K562 (cell line): ENCODE measurements at regions not wholly inside any gene's neighbourhood (a gene's known extent, or its start where the extent isn't known, plus 50 kb on each side); places are given as distances from the start of the nearest gene placed in this dataset.

Source experiments
- ATAC-seq: fragments of 200-7000 bp; cut with Tn5 transposase; 3 replicates; pipeline ENCODE4 v1.9.1; 2020; ENCODE audit warnings: moderate library complexity
- BruUV-seq: library from RNA; stranded (reverse); fragments of 400-500 nt; replicated peaks from 2 replicates; lab custom pipeline; 2021; lab: Mats Ljungman, UMichigan
- CTCF ChIA-PET: fragments of 300-600 bp; formaldehyde crosslinking; extraction: SDS; loops from one replicate; lab custom pipeline; 2021; ENCODE audit warnings: low intra/inter-chr PET ratio; lab: Yijun Ruan, JAX
- POLR2A ChIA-PET: fragments of 300-600, 350-650 bp; sonication (Branson Sonifier 250); formaldehyde crosslinking; extraction: SDS; loops from one replicate; lab custom pipeline; 2021; ENCODE audit warnings: antibody characterized with exemption, inconsistent platforms; lab: Yijun Ruan, JAX
- DNase-seq, 4 experiments: peaks; one replicate each; pipeline versions ENCODE4 v3.0.0 to v3.0.0-alpha.2; 2011 to 2018; ENCODE audit warnings: low spot score in 3 of 4, mixed read lengths in 3 of 4; ENCODE audit errors: extremely low read depth in 1 of 4
- FAIRE-seq: peaks from 2 replicates; lab custom pipeline; 2011; peaks lifted over from hg19 to GRCh38; lab: Jason Lieb, UNC
- H2AFZ ChIP-seq: 2 replicates; pipeline ENCODE4 v1.6.0; 2011; ENCODE audit warnings: low read depth, low read length, control low read depth, inconsistent platforms
- H3K27ac ChIP-seq: fragments of 200-600 bp; 3 replicates; pipeline ENCODE4 v1.8.0; 2011; ENCODE audit warnings: low read depth, mild to moderate bottlenecking, control low read depth, inconsistent platforms, low read length, moderate library complexity, mixed read lengths; ENCODE audit errors: extremely low read depth
- H3K27me3 ChIP-seq, 2 experiments: fragments of 300-600 bp in 1 of 2; 2 replicates in 1 of 2; 3 replicates in 1 of 2; pipeline versions ENCODE4 v1.6.0 to v1.8.0; 2011; ENCODE audit warnings: inconsistent platforms in 2 of 2, low read length in 2 of 2, mild to moderate bottlenecking in 1 of 2, mixed read lengths in 1 of 2, moderate library complexity in 1 of 2; ENCODE audit not compliant: control insufficient read depth in 2 of 2, insufficient read depth in 2 of 2
- H3K36me3 ChIP-seq: fragments of 300-600 bp; 3 replicates; pipeline ENCODE4 v1.8.0; 2011; ENCODE audit warnings: mild to moderate bottlenecking, low read length, inconsistent platforms; ENCODE audit not compliant: control insufficient read depth, insufficient read depth
- H3K4me1 ChIP-seq, 2 experiments: fragments of 200-600 bp in 1 of 2; replicated peaks in 1 of 2; 2 replicates in 1 of 2; 3 replicates in 1 of 2; pipeline versions ENCODE4 v1.5.1 to v1.8.0; 2011; ENCODE audit warnings: inconsistent platforms in 2 of 2, low read length in 2 of 2, mild to moderate bottlenecking in 1 of 2, mixed read lengths in 1 of 2, moderate library complexity in 1 of 2; ENCODE audit not compliant: control insufficient read depth in 2 of 2, insufficient read depth in 2 of 2
- H3K4me2 ChIP-seq: 2 replicates; pipeline ENCODE4 v1.6.1; 2011; ENCODE audit warnings: low read length, control low read depth, inconsistent platforms, mixed read lengths; ENCODE audit not compliant: insufficient read depth
- H3K4me3 ChIP-seq: fragments of 200-600 bp; sonication (generic), shearing (Covaris generic); 2 replicates; pipeline ENCODE4 v1.5.1; 2016; ENCODE audit warnings: control low read depth, inconsistent platforms
- H3K79me2 ChIP-seq: fragments of 200-600 bp; 3 replicates; pipeline ENCODE4 v1.8.0; 2011; ENCODE audit warnings: low read length, inconsistent platforms; ENCODE audit not compliant: control insufficient read depth, insufficient read depth
- H3K9ac ChIP-seq, 2 experiments: 2 replicates each; pipeline versions ENCODE4 v1.6.0 to v1.6.1; 2011; ENCODE audit warnings: low read depth in 2 of 2, low read length in 2 of 2, control low read depth in 1 of 2, inconsistent platforms in 1 of 2, mild to moderate bottlenecking in 1 of 2, mixed read lengths in 1 of 2; ENCODE audit not compliant: insufficient read depth in 1 of 2
- H3K9me1 ChIP-seq: one replicate; pipeline ENCODE4 v1.6.0; 2011; ENCODE audit warnings: inconsistent platforms, mild to moderate bottlenecking, low read length, moderate library complexity; ENCODE audit not compliant: control insufficient read depth, insufficient read depth
- H3K9me3 ChIP-seq: replicated peaks from 2 replicates; pipeline ENCODE4 v1.5.1; 2011; ENCODE audit warnings: low read depth, low read length, inconsistent platforms; ENCODE audit not compliant: control insufficient read depth, insufficient read depth
- H4K20me1 ChIP-seq: replicated peaks from 2 replicates; pipeline ENCODE4 v1.6.1; 2011; ENCODE audit warnings: low read length, inconsistent platforms, mixed read lengths; ENCODE audit not compliant: control insufficient read depth, insufficient read depth
- CHD4 ChIP-seq: fragments of 200-600 bp; sonication (generic); IDR thresholded peaks from 3 replicates; pipeline ENCODE4 v1.6.1; 2012; ENCODE audit warnings: low read depth, mild to moderate bottlenecking, mixed read lengths, low read length, inconsistent platforms; ENCODE audit not compliant: insufficient read depth, insufficient replicate concordance, poor library complexity, severe bottlenecking
- DMBX1 ChIP-seq: fragments of 250-450 bp; sonication (Bioruptor Pico); IDR thresholded peaks from 2 replicates; pipeline ENCODE4 v1.8.0; 2022; ENCODE audit warnings: inconsistent platforms, mild to moderate bottlenecking, moderate library complexity, borderline replicate concordance
- RBFOX2 ChIP-seq: fragments of 200-400 bp; formaldehyde crosslinking; IDR thresholded peaks from 2 replicates; pipeline ENCODE4 v1.6.1; 2017; ENCODE audit warnings: low read depth, mild to moderate bottlenecking, low read length, moderate library complexity
- ZNF561 ChIP-seq: fragments of 450-650 bp; formaldehyde crosslinking; conservative IDR thresholded peaks from 2 replicates; pipeline ENCODE4 v1.4.0; 2020; ENCODE audit warnings: mild to moderate bottlenecking, moderate library complexity
- ZNF696 ChIP-seq: fragments of 250-450 bp; sonication (Bioruptor Pico); conservative IDR thresholded peaks from 2 replicates; pipeline ENCODE4 v1.4.0; 2020; ENCODE audit warnings: mild to moderate bottlenecking, moderate library complexity
- WGBS: fragments of 100-300 bp; shearing (Covaris generic); methylation state at CpG from one replicate; pipeline ENCODE4 v1.1.6; 2016; ENCODE audit warnings: low coverage, mixed read lengths; ENCODE audit not compliant: insufficient coverage; ENCODE audit errors: missing lambda C conversion rate; 5-methylcytosine and 5-hydroxymethylcytosine counted together
- in situ Hi-C: fragments of 300-500 bp; cut with MboI; formaldehyde crosslinking; loops from 4 replicates; pipeline ENCODE4 v1.15.0; 2018; ENCODE audit warnings: inconsistent platforms, mixed read lengths
- intact Hi-C: fragments of 100-400 bp; cut with micrococcal nuclease; formaldehyde crosslinking; loops from 2 replicates; pipeline ENCODE4 v1.14.2; 2022
- TF ChIP-seq, protein P1 (sequence below): sonication (generic); formaldehyde crosslinking; IDR thresholded peaks from 2 replicates; pipeline ENCODE4 v1.8.1; 2023; ENCODE audit warnings: mild to moderate bottlenecking, missing genetic modification reagents, moderate library complexity
- TF ChIP-seq, protein P2 (sequence below), 2 experiments: fragments of 150-350 bp in 1 of 2; IDR thresholded peaks; 2 replicates each; pipeline ENCODE4 v1.6.1; 2012 to 2016; ENCODE audit warnings: low read depth in 2 of 2, low read length in 2 of 2, mild to moderate bottlenecking in 1 of 2, moderate library complexity in 1 of 2
- TF ChIP-seq, protein P3 (sequence below): fragments of 250-450 bp; sonication (Bioruptor Pico); IDR thresholded peaks from 2 replicates; pipeline ENCODE4 v1.5.0; 2022; ENCODE audit warnings: mild to moderate bottlenecking
- TF ChIP-seq, protein P4 (sequence below): fragments of 450-650 bp; IDR thresholded peaks from 2 replicates; pipeline ENCODE4 v1.6.1; 2014; ENCODE audit warnings: low read depth, mild to moderate bottlenecking, moderate library complexity, borderline replicate concordance
- TF ChIP-seq, protein P5 (sequence below): fragments of 250-450 bp; sonication (Bioruptor Pico); IDR thresholded peaks from 2 replicates; pipeline ENCODE4 v1.8.0; 2022; ENCODE audit warnings: inconsistent platforms

DNA sequence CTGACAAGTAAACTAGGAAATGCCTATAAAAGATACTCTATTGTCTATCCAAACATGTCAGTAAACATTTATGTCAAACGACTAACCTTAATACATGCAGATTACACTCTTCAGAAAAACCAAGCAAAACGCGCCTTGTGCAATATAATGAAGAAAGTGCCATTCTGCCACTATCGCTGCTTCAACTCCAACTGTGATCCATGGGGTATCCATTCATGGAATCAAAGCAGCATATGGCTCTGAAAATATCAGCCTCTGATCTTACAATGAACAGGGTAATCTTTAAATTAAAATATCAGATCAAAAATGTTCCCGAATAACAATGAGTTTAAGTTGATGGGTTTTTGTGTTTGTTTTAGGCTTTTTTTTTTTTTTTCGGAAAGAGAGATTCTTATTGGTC, 105.5 kb upstream of the SETMAR start:
- Histone ChIP-seq H3K79me2 (no peaks in the 10 kb centered on the region), H3K4me1 (no peaks in the 10 kb centered on the region), H3K4me3 (no peak overlapping the region), H3K27me3 (no peaks in the 10 kb centered on the region), H3K9me1 (no peaks in the 10 kb centered on the region), H3K27ac (no peak overlapping the region), H3K36me3 (no peaks in the 10 kb centered on the region), H2AFZ (no peak overlapping the region), H4K20me1 (no peaks in the 10 kb centered on the region), H3K4me2 (no peak overlapping the region), H3K9ac (no peak overlapping the region), H3K9me3 (no peaks in the 10 kb centered on the region)
- in situ Hi-C loops (no loop called here), intact Hi-C loops (no loop called here)
- FAIRE-seq, result no peak
- no peak for DNase-seq
- CTCF ChIA-PET, result no interaction called here
- 2% methylated on average over 6 of the region's 6 CpGs for WGBS
- POLR2A ChIA-PET, result no interaction called here
- ATAC-seq, result no peak
- BruUV-seq, result no TSS peak
- TF ChIP-seq, protein P1, sequence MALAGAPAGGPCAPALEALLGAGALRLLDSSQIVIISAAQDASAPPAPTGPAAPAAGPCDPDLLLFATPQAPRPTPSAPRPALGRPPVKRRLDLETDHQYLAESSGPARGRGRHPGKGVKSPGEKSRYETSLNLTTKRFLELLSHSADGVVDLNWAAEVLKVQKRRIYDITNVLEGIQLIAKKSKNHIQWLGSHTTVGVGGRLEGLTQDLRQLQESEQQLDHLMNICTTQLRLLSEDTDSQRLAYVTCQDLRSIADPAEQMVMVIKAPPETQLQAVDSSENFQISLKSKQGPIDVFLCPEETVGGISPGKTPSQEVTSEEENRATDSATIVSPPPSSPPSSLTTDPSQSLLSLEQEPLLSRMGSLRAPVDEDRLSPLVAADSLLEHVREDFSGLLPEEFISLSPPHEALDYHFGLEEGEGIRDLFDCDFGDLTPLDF (CRISPR knock-in tag), result no peak
- no peak for TF ChIP-seq ZNF696 (CRISPR knock-in tag)
- TF ChIP-seq CHD4, result no peak
- TF ChIP-seq, protein P2, sequence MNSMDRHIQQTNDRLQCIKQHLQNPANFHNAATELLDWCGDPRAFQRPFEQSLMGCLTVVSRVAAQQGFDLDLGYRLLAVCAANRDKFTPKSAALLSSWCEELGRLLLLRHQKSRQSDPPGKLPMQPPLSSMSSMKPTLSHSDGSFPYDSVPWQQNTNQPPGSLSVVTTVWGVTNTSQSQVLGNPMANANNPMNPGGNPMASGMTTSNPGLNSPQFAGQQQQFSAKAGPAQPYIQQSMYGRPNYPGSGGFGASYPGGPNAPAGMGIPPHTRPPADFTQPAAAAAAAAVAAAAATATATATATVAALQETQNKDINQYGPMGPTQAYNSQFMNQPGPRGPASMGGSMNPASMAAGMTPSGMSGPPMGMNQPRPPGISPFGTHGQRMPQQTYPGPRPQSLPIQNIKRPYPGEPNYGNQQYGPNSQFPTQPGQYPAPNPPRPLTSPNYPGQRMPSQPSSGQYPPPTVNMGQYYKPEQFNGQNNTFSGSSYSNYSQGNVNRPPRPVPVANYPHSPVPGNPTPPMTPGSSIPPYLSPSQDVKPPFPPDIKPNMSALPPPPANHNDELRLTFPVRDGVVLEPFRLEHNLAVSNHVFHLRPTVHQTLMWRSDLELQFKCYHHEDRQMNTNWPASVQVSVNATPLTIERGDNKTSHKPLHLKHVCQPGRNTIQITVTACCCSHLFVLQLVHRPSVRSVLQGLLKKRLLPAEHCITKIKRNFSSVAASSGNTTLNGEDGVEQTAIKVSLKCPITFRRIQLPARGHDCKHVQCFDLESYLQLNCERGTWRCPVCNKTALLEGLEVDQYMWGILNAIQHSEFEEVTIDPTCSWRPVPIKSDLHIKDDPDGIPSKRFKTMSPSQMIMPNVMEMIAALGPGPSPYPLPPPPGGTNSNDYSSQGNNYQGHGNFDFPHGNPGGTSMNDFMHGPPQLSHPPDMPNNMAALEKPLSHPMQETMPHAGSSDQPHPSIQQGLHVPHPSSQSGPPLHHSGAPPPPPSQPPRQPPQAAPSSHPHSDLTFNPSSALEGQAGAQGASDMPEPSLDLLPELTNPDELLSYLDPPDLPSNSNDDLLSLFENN (IDR thresholded peaks at IDR 0.05; ENCODE audit: low read depth in 2 of 2, low read length in 2 of 2), result no peak
- TF ChIP-seq, protein P3, sequence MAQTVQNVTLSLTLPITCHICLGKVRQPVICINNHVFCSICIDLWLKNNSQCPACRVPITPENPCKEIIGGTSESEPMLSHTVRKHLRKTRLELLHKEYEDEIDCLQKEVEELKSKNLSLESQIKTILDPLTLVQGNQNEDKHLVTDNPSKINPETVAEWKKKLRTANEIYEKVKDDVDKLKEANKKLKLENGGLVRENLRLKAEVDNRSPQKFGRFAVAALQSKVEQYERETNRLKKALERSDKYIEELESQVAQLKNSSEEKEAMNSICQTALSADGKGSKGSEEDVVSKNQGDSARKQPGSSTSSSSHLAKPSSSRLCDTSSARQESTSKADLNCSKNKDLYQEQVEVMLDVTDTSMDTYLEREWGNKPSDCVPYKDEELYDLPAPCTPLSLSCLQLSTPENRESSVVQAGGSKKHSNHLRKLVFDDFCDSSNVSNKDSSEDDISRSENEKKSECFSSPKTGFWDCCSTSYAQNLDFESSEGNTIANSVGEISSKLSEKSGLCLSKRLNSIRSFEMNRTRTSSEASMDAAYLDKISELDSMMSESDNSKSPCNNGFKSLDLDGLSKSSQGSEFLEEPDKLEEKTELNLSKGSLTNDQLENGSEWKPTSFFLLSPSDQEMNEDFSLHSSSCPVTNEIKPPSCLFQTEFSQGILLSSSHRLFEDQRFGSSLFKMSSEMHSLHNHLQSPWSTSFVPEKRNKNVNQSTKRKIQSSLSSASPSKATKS (CRISPR knock-in tag), result no peak
- TF ChIP-seq DMBX1, result no peak
- TF ChIP-seq ZNF561 (CRISPR knock-in tag), result no peak
- TF ChIP-seq, protein P4, sequence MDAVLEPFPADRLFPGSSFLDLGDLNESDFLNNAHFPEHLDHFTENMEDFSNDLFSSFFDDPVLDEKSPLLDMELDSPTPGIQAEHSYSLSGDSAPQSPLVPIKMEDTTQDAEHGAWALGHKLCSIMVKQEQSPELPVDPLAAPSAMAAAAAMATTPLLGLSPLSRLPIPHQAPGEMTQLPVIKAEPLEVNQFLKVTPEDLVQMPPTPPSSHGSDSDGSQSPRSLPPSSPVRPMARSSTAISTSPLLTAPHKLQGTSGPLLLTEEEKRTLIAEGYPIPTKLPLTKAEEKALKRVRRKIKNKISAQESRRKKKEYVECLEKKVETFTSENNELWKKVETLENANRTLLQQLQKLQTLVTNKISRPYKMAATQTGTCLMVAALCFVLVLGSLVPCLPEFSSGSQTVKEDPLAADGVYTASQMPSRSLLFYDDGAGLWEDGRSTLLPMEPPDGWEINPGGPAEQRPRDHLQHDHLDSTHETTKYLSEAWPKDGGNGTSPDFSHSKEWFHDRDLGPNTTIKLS, result no peak
- TF ChIP-seq, protein P5, sequence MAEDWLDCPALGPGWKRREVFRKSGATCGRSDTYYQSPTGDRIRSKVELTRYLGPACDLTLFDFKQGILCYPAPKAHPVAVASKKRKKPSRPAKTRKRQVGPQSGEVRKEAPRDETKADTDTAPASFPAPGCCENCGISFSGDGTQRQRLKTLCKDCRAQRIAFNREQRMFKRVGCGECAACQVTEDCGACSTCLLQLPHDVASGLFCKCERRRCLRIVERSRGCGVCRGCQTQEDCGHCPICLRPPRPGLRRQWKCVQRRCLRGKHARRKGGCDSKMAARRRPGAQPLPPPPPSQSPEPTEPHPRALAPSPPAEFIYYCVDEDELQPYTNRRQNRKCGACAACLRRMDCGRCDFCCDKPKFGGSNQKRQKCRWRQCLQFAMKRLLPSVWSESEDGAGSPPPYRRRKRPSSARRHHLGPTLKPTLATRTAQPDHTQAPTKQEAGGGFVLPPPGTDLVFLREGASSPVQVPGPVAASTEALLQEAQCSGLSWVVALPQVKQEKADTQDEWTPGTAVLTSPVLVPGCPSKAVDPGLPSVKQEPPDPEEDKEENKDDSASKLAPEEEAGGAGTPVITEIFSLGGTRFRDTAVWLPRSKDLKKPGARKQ (CRISPR knock-in tag), result no peak
- no peak for TF ChIP-seq RBFOX2
